ENCODE measurements at regions not wholly inside any gene's neighbourhood (a gene's known extent, or its start where the extent isn't known, plus 50 kb on each side); places are given as distances from the start of the nearest gene placed in this dataset.

DNA sequence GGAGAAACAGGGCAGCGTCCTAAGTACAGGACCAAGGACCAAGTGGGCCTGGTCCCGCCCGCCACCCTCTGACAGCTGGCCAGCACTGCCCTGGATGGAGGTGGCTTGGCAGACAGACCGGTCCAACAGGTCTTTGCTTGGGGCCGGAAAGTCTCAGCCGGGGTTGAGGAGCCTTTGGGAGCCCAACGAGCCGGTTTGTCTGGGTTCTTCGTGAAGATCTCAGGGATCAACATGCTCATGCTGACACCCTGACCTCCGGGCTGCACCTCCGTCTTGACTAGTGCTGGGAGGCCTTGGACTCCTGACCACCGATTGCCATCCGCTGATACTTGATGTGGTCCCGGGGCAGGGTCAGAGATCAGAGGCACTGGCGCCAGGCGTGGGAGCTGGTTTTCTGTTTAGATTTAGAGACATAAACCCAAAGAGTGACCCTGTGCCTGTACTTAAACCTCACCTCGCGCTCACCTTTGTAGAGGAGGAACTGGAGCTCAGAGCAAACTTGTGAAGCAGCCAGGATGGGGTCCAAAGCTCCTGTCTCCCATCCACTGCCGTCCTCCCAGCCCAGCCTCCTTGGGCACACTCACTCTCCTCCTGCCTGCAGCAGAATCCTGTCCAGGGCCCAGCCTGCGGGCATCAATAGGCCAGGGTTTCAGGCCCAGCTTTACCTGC is 92.1 kb upstream of the GSE1 start:
- no peak overlapping the region for H3K4me3 ChIP-seq (ENCODE audit: control insufficient read depth, low read depth, low read length)
- TF ChIP-seq, protein P1, sequence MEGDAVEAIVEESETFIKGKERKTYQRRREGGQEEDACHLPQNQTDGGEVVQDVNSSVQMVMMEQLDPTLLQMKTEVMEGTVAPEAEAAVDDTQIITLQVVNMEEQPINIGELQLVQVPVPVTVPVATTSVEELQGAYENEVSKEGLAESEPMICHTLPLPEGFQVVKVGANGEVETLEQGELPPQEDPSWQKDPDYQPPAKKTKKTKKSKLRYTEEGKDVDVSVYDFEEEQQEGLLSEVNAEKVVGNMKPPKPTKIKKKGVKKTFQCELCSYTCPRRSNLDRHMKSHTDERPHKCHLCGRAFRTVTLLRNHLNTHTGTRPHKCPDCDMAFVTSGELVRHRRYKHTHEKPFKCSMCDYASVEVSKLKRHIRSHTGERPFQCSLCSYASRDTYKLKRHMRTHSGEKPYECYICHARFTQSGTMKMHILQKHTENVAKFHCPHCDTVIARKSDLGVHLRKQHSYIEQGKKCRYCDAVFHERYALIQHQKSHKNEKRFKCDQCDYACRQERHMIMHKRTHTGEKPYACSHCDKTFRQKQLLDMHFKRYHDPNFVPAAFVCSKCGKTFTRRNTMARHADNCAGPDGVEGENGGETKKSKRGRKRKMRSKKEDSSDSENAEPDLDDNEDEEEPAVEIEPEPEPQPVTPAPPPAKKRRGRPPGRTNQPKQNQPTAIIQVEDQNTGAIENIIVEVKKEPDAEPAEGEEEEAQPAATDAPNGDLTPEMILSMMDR (IDR thresholded peaks at IDR 0.05; ENCODE audit: control insufficient read depth, insufficient read depth, low read depth, low read length, missing control alignments) = no peak
- no peak for DNase-seq (ENCODE audit: low read depth)

DNA sequence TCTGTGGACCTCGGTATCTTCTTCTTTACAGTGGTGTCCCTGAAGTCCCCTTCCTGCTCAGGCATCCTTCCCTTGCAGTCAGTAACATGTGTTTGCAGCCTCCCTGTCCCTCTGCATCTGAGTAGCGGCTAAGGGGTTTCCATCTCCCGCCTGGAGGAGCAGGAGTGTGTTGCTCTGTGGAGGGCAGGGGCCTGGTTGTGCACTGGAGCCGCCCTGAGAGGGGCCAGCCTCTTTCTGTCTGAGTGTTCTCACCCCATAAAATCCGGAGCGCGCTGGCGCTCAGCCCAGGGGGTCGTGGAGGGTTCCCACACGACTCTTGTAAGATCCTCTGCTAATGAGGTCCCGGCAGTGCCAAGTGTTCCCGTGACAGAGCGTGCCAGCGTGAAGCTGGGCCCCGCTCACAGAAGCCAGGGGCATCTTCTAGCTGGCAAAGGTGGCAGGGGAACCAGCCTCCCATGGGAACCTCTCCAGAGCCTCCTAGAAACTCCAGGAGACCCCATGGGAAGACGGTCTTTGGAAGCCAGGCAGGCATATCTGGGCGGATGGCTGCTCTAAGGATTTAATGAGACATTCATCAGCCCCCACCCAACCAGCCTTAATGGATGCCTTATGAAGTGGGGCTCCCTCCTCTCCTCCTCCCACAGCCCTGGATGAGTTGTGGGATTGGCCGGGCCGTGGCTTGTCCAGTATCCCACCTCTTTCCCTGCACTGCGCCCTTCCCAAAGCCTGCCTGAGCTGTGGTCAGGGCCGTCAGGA is 91.4 kb upstream of the GSE1 start:
- TF ChIP-seq, protein P1 (IDR thresholded peaks at IDR 0.05; ENCODE audit: control insufficient read depth, insufficient read depth, low read depth, low read length, missing control alignments) = no peak
- no peak for DNase-seq (ENCODE audit: low read depth)
- no peak overlapping the region for H3K4me3 ChIP-seq (ENCODE audit: control insufficient read depth, low read depth, low read length)

DNA sequence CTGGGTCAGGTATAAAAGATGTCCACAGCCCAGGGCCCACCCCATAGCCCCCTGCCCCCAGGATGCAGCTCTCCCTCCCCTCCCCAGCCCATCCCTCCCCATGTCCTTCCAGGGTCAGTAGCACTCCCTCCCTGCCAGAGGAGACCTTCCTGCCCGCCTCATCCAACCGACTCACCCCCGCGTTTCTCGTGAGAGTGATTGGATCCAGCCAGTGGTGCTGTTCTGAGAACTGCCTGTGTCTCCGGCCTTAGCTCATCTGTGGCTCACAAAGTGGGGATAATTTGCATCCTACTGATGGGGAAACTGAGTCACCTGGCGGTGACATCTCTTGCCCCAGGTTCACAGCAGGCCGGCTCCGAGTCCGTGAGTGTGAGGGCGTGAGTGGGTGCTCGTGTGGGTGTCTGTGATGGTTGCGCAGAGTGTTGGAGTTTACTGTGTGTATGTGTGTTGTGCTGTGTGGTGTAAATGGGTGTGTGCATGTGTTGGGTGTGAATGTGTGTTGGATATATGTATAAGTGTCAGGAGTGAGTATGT is 90.7 kb upstream of the GSE1 start:
- H3K4me3 ChIP-seq (ENCODE audit: control insufficient read depth, low read depth, low read length) = no peak overlapping the region
- TF ChIP-seq, protein P1 (IDR thresholded peaks at IDR 0.05; ENCODE audit: control insufficient read depth, insufficient read depth, low read depth, low read length, missing control alignments) = no peak
- DNase-seq (ENCODE audit: low read depth) = no peak

DNA sequence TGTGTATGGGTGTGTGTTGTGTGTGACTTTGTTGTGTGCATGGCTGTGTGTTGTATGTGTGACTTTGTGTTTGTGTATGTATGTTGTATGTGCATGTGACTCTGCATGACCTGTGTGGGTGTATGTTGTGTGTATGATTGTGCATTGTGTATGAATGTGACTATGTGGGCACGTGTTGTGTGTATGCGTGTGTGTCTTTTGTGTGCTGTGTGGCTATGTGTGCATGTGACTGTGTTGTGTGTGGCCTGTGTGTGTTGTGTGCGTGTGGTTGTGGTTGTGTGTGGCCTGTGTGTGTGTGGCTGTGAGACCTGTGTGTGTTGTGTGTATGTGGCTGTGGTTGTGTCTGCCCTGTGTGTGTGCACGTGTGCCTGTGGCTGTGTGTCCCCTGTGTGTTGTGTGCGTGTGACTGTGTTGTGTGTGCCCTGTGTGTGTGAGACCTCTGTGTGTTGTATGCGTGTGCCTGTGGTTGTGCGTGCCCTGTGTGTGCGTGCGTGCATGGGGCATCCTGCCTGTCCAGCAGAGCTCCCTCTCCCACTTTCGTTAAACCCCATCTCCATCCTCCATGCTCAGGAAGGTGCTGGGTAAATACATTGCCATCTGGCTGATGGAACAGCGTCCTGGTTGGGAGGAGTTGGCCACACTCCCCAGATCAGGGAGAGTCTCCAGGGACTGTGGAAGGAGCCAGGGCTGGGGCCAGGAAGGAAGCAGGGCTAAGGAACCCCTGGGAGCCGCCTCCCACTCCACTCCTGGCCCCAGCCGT is 90.1 kb upstream of the GSE1 start:
- no peak overlapping the region for H3K4me3 ChIP-seq (ENCODE audit: control insufficient read depth, low read depth, low read length)
- DNase-seq (ENCODE audit: low read depth) = no peak
- TF ChIP-seq, protein P1 (IDR thresholded peaks at IDR 0.05; ENCODE audit: control insufficient read depth, insufficient read depth, low read depth, low read length, missing control alignments) = no peak

DNA sequence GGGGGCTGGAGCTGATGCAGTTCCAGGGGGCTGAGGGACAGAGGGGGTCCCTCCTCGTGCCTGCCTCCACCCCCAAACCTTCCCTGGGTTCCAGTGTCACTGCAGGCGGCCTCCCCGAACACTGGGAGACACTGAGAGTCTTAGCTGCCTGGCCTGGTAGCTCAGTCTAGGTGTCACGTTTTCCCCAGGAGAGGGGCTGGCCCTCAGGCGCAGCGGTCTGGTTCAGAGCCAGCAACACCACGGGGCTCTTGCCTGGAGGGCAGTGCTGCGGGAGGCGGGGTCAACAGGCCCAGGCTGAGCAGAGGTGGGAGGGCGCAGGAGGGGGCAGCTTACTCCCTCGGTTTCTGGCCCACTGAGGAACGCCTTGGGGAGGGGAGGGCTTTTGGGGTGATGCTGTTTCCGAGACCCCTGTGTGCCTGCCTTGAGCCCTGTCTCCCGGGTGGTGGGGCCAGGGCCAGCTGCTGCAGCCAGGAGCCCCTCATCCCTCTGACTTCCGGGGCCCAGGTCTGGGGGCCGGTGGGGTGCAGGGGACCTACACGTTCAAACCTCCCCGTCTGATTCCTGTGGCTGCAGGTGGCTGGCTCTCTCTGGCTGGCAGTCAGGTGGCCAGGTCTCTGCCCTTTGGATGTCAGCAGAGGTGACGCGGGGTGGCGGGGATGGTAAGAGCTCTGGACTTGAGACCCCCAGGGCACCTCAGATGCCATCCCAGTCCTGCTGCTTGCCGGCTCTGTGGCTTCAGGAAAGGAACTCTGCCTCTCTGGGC is 89.3 kb upstream of the GSE1 start:
- H3K4me3 ChIP-seq (ENCODE audit: control insufficient read depth, low read depth, low read length) = no peak overlapping the region
- TF ChIP-seq, protein P1 (IDR thresholded peaks at IDR 0.05; ENCODE audit: control insufficient read depth, insufficient read depth, low read depth, low read length, missing control alignments) = no peak
- DNase-seq (ENCODE audit: low read depth) = no peak

DNA sequence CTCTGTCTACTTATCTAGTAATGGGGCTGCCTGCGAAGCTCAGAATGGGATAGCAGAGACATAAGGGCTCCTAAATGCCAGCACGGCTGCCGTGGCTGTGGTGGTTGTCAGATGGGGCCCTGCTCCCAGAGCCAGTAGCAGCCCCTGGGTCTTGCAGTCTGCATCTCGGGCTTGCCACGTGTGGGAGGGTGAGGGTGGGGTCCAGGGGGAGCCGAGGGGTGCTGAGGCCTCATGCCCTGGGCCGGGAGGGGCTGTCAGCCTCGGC is 88.8 kb upstream of the GSE1 start:
- TF ChIP-seq, protein P1 (IDR thresholded peaks at IDR 0.05; ENCODE audit: control insufficient read depth, insufficient read depth, low read depth, low read length, missing control alignments) = no peak
- no peak for DNase-seq (ENCODE audit: low read depth)
- no peak overlapping the region for H3K4me3 ChIP-seq (ENCODE audit: control insufficient read depth, low read depth, low read length)
